Stimulated activated CD4-positive, alpha-beta T cell treated with anti-CD3 and anti-CD28 coated beads, Interleukin-15, amount 100 ng/mL, for 24 hours (primary cell): ENCODE measurements at regions not wholly inside any gene's neighbourhood (a gene's known extent, or its start where the extent isn't known, plus 50 kb on each side); places are given as distances from the start of the nearest gene placed in this dataset.
A peak's percentile ranks its signal among the peaks of the same experiment; 100 is the strongest.

Experiments used
- DNase-seq: peaks from one replicate; pipeline ENCODE4 v3.0.0-alpha.2; 2020

DNA sequence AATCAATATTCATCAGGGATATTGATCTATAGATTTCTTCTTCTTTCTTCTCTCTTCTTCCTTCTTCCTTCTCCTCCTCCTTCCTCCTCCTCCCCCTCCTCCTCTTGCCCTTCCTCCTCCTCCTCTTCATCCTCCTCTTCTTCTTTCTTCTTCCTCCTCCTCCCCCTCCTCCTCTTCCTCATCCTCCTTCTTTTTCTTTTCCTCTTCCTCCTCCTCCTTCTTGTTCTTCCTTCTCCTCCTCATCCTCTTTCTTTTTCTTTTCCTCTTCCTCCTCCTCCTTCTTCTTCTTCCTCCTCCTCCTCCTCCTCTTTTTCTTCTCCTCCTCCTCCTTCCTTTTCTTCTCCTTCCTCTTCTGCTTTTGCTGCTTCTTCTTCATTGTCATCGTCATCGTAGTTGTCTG lies 52.4 kb upstream of the SERINC1 start:
- no peak for DNase-seq

DNA sequence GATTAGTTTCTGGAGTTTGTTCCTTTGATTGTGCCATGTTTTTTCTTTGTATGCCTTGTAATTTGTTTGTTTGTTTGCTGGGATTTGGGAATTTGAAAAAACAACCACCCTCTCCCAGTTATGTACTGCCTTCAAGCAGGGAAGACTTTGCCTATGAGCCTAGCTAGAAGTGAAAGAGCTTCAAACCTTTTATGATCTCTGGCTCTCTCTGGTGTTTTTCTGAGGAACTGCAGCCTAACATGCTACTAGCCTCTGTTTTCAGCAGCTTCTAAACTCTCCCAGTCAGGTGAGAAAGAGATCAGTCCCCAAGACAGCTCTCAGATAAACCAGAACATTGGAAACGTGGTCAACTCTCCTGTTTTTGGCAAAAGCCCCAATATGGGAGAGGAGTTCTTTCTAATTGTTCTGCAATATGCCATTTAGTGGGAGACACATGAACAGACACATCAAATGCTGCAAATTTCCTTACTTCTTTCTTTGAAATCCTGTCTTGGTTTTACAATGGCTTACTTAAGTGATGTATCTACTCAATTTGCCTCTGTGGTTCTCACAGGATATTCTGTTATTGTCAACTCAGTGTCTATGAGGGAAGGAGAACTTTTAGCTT lies 58.9 kb upstream of the SERINC1 start:
- peak; percentile 53 for DNase-seq

DNA sequence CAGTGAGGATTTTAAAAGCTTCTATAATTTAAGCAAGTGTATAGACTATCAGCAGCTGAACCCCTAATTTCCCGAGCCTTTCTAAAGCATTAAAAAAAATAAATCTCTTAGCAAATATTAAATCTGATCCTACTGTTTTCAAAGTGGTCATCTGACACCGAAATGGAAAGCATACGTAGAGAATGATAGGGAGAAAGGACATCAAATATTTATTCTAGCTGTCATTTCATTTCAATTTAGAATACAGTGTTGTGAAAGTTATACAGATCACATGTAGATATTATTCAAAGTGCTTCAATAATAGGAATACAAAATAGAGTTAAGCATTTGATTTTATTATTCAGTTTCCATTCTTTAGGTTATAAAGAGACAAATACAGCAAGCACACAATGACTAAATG lies 61.9 kb upstream of the PKIB start:
- no peak for DNase-seq

DNA sequence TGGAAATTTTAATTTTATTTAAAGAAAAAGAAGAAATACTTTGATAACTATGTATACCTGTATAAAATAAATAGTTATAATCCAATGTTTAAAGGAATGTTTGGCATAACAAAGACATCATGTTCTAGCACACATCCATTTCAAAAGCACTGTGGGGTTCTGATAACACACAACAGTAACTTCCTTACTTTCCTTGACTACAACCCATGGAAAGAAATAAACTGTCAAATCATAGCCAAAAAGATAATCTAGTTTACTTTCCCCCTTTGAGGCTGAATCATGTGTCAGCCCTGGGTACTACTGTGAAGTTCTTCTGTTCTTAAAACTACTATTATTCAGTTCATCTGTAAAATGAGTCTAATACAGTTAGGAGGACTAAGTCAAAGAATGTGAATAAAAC lies 61.4 kb upstream of the PKIB start:
- DNase-seq: no peak

DNA sequence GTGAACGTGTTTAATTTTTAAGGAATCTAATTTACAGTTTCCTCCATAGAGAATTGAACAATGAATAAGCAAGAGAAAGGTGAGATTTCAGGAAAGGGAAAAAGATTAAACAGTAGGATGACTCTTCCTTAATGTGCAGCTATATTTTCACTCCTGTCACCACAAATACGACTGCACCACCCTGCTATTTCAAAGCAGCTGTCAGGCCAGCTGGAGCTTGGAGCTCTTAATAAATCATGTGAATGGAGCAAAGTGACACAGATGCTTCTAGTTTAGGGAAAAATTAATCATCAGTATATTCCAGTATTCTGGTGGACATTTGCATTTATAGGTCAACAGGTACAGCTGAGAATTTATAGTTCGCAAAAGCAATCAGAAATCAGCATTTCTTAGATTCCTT lies 56.5 kb upstream of the PKIB start:
- DNase-seq: no peak

DNA sequence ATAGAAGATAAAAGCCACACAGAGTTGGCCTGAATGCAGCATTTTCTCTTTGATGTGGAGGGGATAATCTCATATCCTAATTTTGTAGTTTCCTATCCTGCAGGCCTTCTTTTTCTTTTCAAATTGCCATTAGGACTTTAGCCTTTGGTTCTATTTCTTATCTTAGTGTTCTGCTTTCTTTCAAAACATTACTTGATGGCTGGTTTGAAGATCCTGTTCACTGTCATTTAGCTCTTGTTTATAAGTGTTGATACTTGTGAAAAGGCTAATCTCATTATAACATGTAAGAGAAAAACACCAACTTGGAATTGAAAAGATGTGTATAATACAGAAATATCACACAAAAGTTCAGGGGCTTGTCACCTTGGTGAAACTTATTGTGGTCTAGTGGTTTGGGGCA lies 54.6 kb upstream of the PKIB start:
- no peak for DNase-seq

DNA sequence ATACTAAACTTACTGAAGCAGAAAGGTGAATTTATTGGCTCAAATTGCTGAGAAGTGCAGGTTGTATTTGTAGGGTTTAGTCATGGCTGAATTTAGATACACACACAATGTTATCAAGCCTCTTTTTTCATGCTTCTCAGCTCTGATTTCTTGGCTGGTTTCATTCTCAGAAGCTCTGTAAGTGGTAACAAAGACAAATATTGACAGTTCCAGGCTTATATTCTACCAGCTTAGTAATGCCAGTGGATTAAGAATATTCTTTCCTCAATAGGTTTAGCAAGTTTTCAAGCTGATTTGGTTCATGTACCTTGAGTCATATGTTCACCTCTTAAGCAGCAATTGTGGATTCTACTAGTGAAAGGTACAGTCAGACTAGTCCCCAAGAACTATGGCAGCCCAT lies 52.1 kb upstream of the PKIB start:
- DNase-seq: no peak
